ENCODE measurements at regions not wholly inside any gene's neighbourhood (a gene's known extent, or its start where the extent isn't known, plus 50 kb on each side); places are given as distances from the start of the nearest gene placed in this dataset.

DNA sequence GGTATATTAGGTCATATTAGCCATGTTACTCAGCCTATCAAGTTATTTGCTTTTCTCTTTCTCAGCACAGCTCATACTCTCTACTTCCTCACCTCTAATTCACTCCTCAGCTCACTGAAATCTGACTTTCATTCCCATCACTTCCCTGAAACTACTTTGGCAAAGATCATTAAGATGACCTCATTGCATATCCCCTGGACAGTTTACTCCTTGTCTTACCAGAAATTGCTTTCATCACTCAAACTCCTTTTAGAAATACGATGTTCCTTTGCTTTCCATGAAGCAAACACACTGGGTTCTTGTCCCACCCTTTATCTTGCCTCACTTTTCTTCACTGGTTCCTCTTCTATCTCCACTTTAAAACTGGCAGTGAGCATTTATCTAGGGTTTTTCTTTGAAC, 354.4 kb downstream of the TUSC7 start:
- ChIA-PET POLR2A (no interaction called here), CTCF (ENCODE audit: low intra/inter-chr PET ratio) (no interaction called here)
- TF ChIP-seq ARHGAP35 (IDR thresholded peaks at IDR 0.05; ENCODE audit: partially characterized antibody): no peak
- TF ChIP-seq GABPA (tag; conservative IDR thresholded peaks at IDR 0.05; ENCODE audit: low read depth): no peak
- TF ChIP-seq, protein P1, sequence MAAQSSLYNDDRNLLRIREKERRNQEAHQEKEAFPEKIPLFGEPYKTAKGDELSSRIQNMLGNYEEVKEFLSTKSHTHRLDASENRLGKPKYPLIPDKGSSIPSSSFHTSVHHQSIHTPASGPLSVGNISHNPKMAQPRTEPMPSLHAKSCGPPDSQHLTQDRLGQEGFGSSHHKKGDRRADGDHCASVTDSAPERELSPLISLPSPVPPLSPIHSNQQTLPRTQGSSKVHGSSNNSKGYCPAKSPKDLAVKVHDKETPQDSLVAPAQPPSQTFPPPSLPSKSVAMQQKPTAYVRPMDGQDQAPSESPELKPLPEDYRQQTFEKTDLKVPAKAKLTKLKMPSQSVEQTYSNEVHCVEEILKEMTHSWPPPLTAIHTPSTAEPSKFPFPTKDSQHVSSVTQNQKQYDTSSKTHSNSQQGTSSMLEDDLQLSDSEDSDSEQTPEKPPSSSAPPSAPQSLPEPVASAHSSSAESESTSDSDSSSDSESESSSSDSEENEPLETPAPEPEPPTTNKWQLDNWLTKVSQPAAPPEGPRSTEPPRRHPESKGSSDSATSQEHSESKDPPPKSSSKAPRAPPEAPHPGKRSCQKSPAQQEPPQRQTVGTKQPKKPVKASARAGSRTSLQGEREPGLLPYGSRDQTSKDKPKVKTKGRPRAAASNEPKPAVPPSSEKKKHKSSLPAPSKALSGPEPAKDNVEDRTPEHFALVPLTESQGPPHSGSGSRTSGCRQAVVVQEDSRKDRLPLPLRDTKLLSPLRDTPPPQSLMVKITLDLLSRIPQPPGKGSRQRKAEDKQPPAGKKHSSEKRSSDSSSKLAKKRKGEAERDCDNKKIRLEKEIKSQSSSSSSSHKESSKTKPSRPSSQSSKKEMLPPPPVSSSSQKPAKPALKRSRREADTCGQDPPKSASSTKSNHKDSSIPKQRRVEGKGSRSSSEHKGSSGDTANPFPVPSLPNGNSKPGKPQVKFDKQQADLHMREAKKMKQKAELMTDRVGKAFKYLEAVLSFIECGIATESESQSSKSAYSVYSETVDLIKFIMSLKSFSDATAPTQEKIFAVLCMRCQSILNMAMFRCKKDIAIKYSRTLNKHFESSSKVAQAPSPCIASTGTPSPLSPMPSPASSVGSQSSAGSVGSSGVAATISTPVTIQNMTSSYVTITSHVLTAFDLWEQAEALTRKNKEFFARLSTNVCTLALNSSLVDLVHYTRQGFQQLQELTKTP (IDR thresholded peaks at IDR 0.05; ENCODE audit: low read depth in 1 of 2, partially characterized antibody in 2 of 2): no peak
- TF ChIP-seq EWSR1 (IDR thresholded peaks at IDR 0.05; ENCODE audit: borderline replicate concordance, low read depth, partially characterized antibody): no peak
- no peak for TF ChIP-seq EZH2 (IDR thresholded peaks at IDR 0.05; ENCODE audit: borderline replicate concordance, low read depth, low read length)
- TF ChIP-seq, protein P2, sequence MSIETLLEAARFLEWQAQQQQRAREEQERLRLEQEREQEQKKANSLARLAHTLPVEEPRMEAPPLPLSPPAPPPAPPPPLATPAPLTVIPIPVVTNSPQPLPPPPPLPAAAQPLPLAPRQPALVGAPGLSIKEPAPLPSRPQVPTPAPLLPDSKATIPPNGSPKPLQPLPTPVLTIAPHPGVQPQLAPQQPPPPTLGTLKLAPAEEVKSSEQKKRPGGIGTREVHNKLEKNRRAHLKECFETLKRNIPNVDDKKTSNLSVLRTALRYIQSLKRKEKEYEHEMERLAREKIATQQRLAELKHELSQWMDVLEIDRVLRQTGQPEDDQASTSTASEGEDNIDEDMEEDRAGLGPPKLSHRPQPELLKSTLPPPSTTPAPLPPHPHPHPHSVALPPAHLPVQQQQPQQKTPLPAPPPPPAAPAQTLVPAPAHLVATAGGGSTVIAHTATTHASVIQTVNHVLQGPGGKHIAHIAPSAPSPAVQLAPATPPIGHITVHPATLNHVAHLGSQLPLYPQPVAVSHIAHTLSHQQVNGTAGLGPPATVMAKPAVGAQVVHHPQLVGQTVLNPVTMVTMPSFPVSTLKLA (conservative IDR thresholded peaks at IDR 0.05): no peak
- TF ChIP-seq, protein P3, sequence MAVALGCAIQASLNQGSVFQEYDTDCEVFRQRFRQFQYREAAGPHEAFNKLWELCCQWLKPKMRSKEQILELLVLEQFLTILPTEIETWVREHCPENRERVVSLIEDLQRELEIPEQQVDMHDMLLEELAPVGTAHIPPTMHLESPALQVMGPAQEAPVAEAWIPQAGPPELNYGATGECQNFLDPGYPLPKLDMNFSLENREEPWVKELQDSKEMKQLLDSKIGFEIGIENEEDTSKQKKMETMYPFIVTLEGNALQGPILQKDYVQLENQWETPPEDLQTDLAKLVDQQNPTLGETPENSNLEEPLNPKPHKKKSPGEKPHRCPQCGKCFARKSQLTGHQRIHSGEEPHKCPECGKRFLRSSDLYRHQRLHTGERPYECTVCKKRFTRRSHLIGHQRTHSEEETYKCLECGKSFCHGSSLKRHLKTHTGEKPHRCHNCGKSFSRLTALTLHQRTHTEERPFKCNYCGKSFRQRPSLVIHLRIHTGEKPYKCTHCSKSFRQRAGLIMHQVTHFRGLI (CRISPR knock-in tag; IDR thresholded peaks at IDR 0.05): no peak
- no peak for TF ChIP-seq PHB (CRISPR knock-in tag; IDR thresholded peaks at IDR 0.05)
- no peaks in the 10 kb centered on the region for H3K27me3 ChIP-seq (ENCODE audit: control insufficient read depth in 2 of 2, insufficient read depth in 2 of 2, low read length in 2 of 2)
- intact Hi-C loops (cut with micrococcal nuclease) (loop anchor here (10.0 kb wide), 1 partner anchor 1751 kb away; no protein-coding TSS in a partner anchor), in situ Hi-C loops (cut with MboI) (no loop called here)
- no peak overlapping the region for H2AFZ ChIP-seq (ENCODE audit: low read depth, low read length)
- no peaks in the 10 kb centered on the region for H3K36me3 ChIP-seq (ENCODE audit: control insufficient read depth, insufficient read depth, low read length)
- H3K9ac ChIP-seq (ENCODE audit: insufficient read depth in 1 of 2, low read depth in 2 of 2, low read length in 2 of 2): no peak overlapping the region
- H3K79me2 ChIP-seq (ENCODE audit: control insufficient read depth, insufficient read depth, low read length): no peaks in the 10 kb centered on the region
- no TSS peak for BruUV-seq (replicated peaks)
- no peak overlapping the region for H3K27ac ChIP-seq (ENCODE audit: extremely low read depth, low read depth, low read length)
- no peak overlapping the region for H3K4me2 ChIP-seq (ENCODE audit: insufficient read depth, low read length)
- no peak overlapping the region for H3K4me3 ChIP-seq
- no peaks in the 10 kb centered on the region for H3K9me1 ChIP-seq (ENCODE audit: control insufficient read depth, insufficient read depth, low read length)
- H3K4me1 ChIP-seq (replicated peaks in 1 of 2; ENCODE audit: control insufficient read depth in 2 of 2, insufficient read depth in 2 of 2, low read length in 2 of 2): no peaks in the 10 kb centered on the region
- ATAC-seq: no peak
- FAIRE-seq: no peak
- no peak for DNase-seq (ENCODE audit: extremely low read depth in 1 of 4, low spot score in 3 of 4)
- H3K9me3 ChIP-seq (replicated peaks; ENCODE audit: control insufficient read depth, insufficient read depth, low read depth, low read length): no peaks in the 10 kb centered on the region
- WGBS (ENCODE audit: insufficient coverage, low coverage, missing lambda C conversion rate): 0% methylated on average over 1 of the region's 1 CpG
- no peaks in the 10 kb centered on the region for H4K20me1 ChIP-seq (replicated peaks; ENCODE audit: control insufficient read depth, insufficient read depth, low read length)

Measured in K562 (cell line).